Panc1 (cell line): ENCODE measurements at regions not wholly inside any gene's neighbourhood (a gene's known extent, or its start where the extent isn't known, plus 50 kb on each side); places are given as distances from the start of the nearest gene placed in this dataset.

Source experiments
- ATAC-seq: fragments of 200-7000 bp; cut with Tn5 transposase; 2 replicates; pipeline ENCODE4 v1.9.1; 2020; ENCODE audit warnings: mild to moderate bottlenecking, moderate library complexity
- BruUV-seq: library from RNA; stranded (reverse); fragments of 400-500 nt; replicated peaks from 2 replicates; lab custom pipeline; 2021; lab: Mats Ljungman, UMichigan
- CTCF ChIA-PET: fragments of 300-600 bp; sonication (Branson Sonifier 250); formaldehyde crosslinking; loops from one replicate; lab custom pipeline; 2022; ENCODE audit warnings: antibody characterized with exemption; lab: Charles Lee
- POLR2A ChIA-PET: fragments of 300-600 bp; sonication (Branson Sonifier 250); formaldehyde crosslinking; loops from one replicate; lab custom pipeline; 2022; ENCODE audit warnings: antibody characterized with exemption; lab: Charles Lee
- DNase-seq: peaks from one replicate; pipeline ENCODE4 v3.0.0-alpha.2; 2010; ENCODE audit warnings: low read depth, low spot score
- H3K27ac ChIP-seq: 2 replicates; pipeline ENCODE4 v1.5.1; 2011; ENCODE audit warnings: mild to moderate bottlenecking, low read length, inconsistent platforms
- H3K27me3 ChIP-seq: fragments of 200-500 bp; sonication (Bioruptor generic); 2 replicates; pipeline ENCODE4 v1.6.0; 2014; ENCODE audit warnings: low read length, inconsistent platforms; ENCODE audit not compliant: control insufficient read depth, insufficient read depth
- H3K36me3 ChIP-seq: fragments of 200-500 bp; sonication (Bioruptor generic); 2 replicates; pipeline ENCODE4 v1.5.1; 2014; ENCODE audit warnings: inconsistent platforms, mild to moderate bottlenecking, low read length, moderate library complexity; ENCODE audit not compliant: control insufficient read depth, insufficient read depth
- H3K4me1 ChIP-seq: 2 replicates; pipeline ENCODE4 v1.5.1; 2011; ENCODE audit warnings: inconsistent platforms, mild to moderate bottlenecking, low read length, moderate library complexity; ENCODE audit not compliant: control insufficient read depth, insufficient read depth
- H3K4me3 ChIP-seq, 2 experiments: 2 replicates each; pipeline ENCODE4 v1.5.1; 2011 to 2012; ENCODE audit warnings: low read depth in 2 of 2, low read length in 2 of 2, mild to moderate bottlenecking in 2 of 2, inconsistent platforms in 1 of 2, moderate library complexity in 1 of 2
- H3K9me3 ChIP-seq: fragments of 200-500 bp; sonication (Bioruptor generic); 2 replicates; pipeline ENCODE4 v1.5.1; 2014; ENCODE audit warnings: low read depth, mild to moderate bottlenecking, inconsistent platforms, low read length, moderate library complexity; ENCODE audit not compliant: control insufficient read depth, insufficient read depth
- POLR2AphosphoS5 ChIP-seq: IDR thresholded peaks from 2 replicates; pipeline ENCODE4 v1.6.1; 2012; ENCODE audit warnings: mild to moderate bottlenecking, low read depth, low read length, moderate library complexity
- SIN3A ChIP-seq: IDR thresholded peaks from 2 replicates; pipeline ENCODE4 v1.6.1; 2012; ENCODE audit warnings: low read depth, mild to moderate bottlenecking, low read length, moderate library complexity, borderline replicate concordance; ENCODE audit not compliant: insufficient read depth
- TCF7L2 ChIP-seq: IDR thresholded peaks from 2 replicates; pipeline ENCODE4 v1.6.1; 2011; ENCODE audit warnings: mild to moderate bottlenecking, low read depth, low read length, inconsistent platforms
- in situ Hi-C: cut with HindIII; loops from 2 replicates; pipeline ENCODE4 v1.10.0; 2016; ENCODE audit warnings: low sequenced_read_pairs, low pct_unique_long_range_greater_than_20kb
- intact Hi-C: fragments of 100-400 bp; cut with micrococcal nuclease; formaldehyde crosslinking; loops from one replicate; pipeline ENCODE4 v1.10.0; 2022; ENCODE audit not compliant: unreplicated experiment
- TF ChIP-seq, protein P1 (sequence below), 2 experiments: IDR thresholded peaks; 2 replicates each; pipeline ENCODE4 v1.6.1; 2011 to 2012; ENCODE audit warnings: low read depth in 2 of 2, control low read depth in 1 of 2, low read length in 1 of 2, mild to moderate bottlenecking in 1 of 2, moderate library complexity in 1 of 2; ENCODE audit not compliant: insufficient read depth in 1 of 2
- TF ChIP-seq, protein P2 (sequence below): fragments of 450-650 bp; IDR thresholded peaks from 2 replicates; pipeline ENCODE4 v1.5.1; 2017; ENCODE audit warnings: mild to moderate bottlenecking

DNA sequence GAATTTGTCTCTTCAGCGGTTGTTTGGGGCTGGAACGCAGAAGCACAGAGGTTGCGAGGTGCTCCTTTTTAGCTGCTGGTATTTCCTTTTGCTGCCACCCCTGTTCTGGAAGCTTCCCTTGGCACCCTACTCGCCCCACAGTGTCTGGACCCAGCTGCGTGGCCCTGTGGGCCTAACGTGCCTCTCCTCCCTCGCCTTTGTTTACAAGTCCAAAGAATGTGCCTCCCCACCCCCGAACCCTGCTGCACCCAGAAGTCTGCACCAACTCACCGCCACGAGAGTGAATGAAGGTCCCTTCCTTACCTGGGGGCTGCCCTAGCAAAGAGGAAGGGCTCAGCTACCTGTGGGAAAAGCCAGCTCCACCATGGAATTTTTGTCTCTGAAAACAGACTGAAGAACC lies 139.7 kb upstream of the RPS6KA2 start:
- in situ Hi-C loops = no loop called here
- no TSS peak for BruUV-seq
- H3K36me3 ChIP-seq = no peaks in the 10 kb centered on the region
- ChIA-PET CTCF (no interaction called here), POLR2A (no interaction called here)
- no peak overlapping the region for H3K4me3 ChIP-seq
- ATAC-seq = no peak
- intact Hi-C loops = no loop called here
- no peaks in the 10 kb centered on the region for H3K4me1 ChIP-seq
- TF ChIP-seq, protein P1, sequence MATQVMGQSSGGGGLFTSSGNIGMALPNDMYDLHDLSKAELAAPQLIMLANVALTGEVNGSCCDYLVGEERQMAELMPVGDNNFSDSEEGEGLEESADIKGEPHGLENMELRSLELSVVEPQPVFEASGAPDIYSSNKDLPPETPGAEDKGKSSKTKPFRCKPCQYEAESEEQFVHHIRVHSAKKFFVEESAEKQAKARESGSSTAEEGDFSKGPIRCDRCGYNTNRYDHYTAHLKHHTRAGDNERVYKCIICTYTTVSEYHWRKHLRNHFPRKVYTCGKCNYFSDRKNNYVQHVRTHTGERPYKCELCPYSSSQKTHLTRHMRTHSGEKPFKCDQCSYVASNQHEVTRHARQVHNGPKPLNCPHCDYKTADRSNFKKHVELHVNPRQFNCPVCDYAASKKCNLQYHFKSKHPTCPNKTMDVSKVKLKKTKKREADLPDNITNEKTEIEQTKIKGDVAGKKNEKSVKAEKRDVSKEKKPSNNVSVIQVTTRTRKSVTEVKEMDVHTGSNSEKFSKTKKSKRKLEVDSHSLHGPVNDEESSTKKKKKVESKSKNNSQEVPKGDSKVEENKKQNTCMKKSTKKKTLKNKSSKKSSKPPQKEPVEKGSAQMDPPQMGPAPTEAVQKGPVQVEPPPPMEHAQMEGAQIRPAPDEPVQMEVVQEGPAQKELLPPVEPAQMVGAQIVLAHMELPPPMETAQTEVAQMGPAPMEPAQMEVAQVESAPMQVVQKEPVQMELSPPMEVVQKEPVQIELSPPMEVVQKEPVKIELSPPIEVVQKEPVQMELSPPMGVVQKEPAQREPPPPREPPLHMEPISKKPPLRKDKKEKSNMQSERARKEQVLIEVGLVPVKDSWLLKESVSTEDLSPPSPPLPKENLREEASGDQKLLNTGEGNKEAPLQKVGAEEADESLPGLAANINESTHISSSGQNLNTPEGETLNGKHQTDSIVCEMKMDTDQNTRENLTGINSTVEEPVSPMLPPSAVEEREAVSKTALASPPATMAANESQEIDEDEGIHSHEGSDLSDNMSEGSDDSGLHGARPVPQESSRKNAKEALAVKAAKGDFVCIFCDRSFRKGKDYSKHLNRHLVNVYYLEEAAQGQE (IDR thresholded peaks at IDR 0.05; ENCODE audit: insufficient read depth in 1 of 2, low read depth in 2 of 2, low read length in 1 of 2) = no peak
- TF ChIP-seq, protein P2, sequence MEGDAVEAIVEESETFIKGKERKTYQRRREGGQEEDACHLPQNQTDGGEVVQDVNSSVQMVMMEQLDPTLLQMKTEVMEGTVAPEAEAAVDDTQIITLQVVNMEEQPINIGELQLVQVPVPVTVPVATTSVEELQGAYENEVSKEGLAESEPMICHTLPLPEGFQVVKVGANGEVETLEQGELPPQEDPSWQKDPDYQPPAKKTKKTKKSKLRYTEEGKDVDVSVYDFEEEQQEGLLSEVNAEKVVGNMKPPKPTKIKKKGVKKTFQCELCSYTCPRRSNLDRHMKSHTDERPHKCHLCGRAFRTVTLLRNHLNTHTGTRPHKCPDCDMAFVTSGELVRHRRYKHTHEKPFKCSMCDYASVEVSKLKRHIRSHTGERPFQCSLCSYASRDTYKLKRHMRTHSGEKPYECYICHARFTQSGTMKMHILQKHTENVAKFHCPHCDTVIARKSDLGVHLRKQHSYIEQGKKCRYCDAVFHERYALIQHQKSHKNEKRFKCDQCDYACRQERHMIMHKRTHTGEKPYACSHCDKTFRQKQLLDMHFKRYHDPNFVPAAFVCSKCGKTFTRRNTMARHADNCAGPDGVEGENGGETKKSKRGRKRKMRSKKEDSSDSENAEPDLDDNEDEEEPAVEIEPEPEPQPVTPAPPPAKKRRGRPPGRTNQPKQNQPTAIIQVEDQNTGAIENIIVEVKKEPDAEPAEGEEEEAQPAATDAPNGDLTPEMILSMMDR = no peak
- H3K27me3 ChIP-seq = no peaks in the 10 kb centered on the region; the same call in 1 of the 2 replicates
- no peak for DNase-seq
- H3K9me3 ChIP-seq = no peaks in the 10 kb centered on the region
- no peak overlapping the region for H3K27ac ChIP-seq

DNA sequence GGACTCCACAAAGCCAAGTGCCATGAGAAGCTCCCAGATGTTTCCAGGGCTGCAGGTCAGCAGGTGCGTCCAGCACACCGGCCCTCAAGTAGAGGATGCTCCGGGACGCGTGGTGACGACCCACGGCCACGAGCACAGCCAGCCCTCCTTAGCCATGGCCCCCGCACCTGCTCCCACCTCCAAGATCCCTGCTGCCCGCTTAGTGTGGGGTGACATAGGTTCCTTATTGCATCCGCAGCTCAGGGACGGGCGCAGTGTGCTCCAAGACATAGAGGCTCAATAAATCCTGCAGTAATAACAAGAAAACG lies 138.1 kb upstream of the RPS6KA2 start:
- intact Hi-C loops (no loop called here), in situ Hi-C loops (no loop called here)
- POLR2A ChIA-PET = no interaction called here
- no peak for DNase-seq
- Histone ChIP-seq H3K9me3 (no peaks in the 10 kb centered on the region), H3K4me1 (no peaks in the 10 kb centered on the region), H3K4me3 (no peak overlapping the region), H3K36me3 (no peaks in the 10 kb centered on the region), H3K27ac (no peak overlapping the region), H3K27me3 (no peaks in the 10 kb centered on the region; the same call in 1 of the 2 replicates)
- BruUV-seq = no TSS peak
- CTCF ChIA-PET = no interaction called here
- ATAC-seq = no peak
- TF ChIP-seq TCF7L2 = no peak

DNA sequence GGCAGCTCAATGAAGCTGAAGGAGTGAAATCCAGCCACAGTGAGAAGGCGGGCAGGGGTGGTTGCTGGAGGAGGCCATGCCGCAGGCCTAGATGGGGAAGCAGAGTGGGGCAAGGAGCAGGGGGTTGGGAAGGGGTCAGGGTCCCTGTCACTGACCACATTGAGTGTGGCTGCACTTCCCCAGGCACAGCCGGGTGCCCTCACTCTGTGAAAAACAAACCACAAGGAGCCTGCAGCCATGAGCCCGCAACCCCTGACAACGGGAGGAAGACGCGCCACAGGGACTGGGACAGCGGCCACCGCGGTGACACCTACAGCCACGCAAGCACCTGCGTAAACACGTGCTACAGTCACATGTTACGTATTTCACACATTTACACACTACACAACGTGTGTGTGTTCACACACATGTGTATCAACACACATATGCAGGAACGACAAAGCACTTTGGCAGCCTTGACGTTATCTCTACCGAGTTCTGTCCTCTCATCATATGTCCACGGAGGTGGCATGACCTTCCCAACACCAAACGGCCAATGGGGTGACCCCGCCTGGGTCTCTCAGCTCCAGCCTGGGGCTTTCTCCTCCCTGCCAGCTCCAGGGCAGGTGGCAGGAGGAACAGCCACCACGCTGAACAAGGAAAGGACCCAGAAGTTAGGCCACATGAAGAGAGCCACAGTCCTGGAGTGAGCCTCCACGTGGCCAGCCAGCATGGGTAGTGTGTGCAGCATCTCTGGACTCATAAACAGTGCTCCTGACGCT lies 137.6 kb upstream of the RPS6KA2 start:
- in situ Hi-C loops = no loop called here
- no peak for DNase-seq
- Histone ChIP-seq H3K27me3 (no peaks in the 10 kb centered on the region; the same call in 1 of the 2 replicates), H3K36me3 (no peaks in the 10 kb centered on the region), H3K4me3 (no peak overlapping the region), H3K9me3 (no peaks in the 10 kb centered on the region), H3K27ac (no peak overlapping the region), H3K4me1 (no peaks in the 10 kb centered on the region)
- no peak for ATAC-seq
- POLR2A ChIA-PET = no interaction called here
- CTCF ChIA-PET = no interaction called here
- intact Hi-C loops = no loop called here
- BruUV-seq = no TSS peak
- TF ChIP-seq, protein P2 = no peak
- TF ChIP-seq POLR2AphosphoS5 (no peak), SIN3A (no peak), TCF7L2 (no peak)
- TF ChIP-seq, protein P1 (IDR thresholded peaks at IDR 0.05; ENCODE audit: insufficient read depth in 1 of 2, low read depth in 2 of 2, low read length in 1 of 2) = no peak
